ENCODE measurements at regions not wholly inside any gene's neighbourhood (a gene's known extent, or its start where the extent isn't known, plus 50 kb on each side); places are given as distances from the start of the nearest gene placed in this dataset.

DNA sequence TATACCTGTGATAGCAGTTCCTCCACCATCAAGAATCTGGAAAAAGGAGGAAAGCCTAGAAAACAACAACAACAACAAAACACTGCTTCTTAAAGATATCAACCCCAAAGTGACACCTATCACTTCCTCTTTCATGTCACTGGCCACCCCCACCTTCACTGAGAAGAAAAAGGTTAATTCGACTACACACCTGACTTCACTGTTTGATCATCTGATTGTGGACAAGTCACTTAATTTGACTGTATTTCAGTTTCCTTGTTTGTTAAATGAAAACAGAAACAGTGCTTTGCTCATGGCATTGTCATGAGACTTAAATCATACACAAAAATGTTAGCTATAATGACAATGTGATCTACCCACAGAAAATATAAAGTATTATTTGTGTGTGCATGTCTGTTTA, 280.6 kb upstream of the SULF2 start:
- TF ChIP-seq SPI1 (IDR thresholded peaks at IDR 0.05; ENCODE audit: borderline replicate concordance, low read depth) (no peak; the same call in 1 of the 2 replicates), POLR2AphosphoS5 (IDR thresholded peaks at IDR 0.05; ENCODE audit: low read depth) (no peak), GABPA (IDR thresholded peaks at IDR 0.05; ENCODE audit: low read depth) (no peak)
- TF ChIP-seq, protein P1, sequence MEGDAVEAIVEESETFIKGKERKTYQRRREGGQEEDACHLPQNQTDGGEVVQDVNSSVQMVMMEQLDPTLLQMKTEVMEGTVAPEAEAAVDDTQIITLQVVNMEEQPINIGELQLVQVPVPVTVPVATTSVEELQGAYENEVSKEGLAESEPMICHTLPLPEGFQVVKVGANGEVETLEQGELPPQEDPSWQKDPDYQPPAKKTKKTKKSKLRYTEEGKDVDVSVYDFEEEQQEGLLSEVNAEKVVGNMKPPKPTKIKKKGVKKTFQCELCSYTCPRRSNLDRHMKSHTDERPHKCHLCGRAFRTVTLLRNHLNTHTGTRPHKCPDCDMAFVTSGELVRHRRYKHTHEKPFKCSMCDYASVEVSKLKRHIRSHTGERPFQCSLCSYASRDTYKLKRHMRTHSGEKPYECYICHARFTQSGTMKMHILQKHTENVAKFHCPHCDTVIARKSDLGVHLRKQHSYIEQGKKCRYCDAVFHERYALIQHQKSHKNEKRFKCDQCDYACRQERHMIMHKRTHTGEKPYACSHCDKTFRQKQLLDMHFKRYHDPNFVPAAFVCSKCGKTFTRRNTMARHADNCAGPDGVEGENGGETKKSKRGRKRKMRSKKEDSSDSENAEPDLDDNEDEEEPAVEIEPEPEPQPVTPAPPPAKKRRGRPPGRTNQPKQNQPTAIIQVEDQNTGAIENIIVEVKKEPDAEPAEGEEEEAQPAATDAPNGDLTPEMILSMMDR (IDR thresholded peaks at IDR 0.05; ENCODE audit: insufficient read depth, low read length), result no peak
- TF ChIP-seq, protein P2, sequence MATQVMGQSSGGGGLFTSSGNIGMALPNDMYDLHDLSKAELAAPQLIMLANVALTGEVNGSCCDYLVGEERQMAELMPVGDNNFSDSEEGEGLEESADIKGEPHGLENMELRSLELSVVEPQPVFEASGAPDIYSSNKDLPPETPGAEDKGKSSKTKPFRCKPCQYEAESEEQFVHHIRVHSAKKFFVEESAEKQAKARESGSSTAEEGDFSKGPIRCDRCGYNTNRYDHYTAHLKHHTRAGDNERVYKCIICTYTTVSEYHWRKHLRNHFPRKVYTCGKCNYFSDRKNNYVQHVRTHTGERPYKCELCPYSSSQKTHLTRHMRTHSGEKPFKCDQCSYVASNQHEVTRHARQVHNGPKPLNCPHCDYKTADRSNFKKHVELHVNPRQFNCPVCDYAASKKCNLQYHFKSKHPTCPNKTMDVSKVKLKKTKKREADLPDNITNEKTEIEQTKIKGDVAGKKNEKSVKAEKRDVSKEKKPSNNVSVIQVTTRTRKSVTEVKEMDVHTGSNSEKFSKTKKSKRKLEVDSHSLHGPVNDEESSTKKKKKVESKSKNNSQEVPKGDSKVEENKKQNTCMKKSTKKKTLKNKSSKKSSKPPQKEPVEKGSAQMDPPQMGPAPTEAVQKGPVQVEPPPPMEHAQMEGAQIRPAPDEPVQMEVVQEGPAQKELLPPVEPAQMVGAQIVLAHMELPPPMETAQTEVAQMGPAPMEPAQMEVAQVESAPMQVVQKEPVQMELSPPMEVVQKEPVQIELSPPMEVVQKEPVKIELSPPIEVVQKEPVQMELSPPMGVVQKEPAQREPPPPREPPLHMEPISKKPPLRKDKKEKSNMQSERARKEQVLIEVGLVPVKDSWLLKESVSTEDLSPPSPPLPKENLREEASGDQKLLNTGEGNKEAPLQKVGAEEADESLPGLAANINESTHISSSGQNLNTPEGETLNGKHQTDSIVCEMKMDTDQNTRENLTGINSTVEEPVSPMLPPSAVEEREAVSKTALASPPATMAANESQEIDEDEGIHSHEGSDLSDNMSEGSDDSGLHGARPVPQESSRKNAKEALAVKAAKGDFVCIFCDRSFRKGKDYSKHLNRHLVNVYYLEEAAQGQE (IDR thresholded peaks at IDR 0.05; ENCODE audit: insufficient replicate concordance, low read depth), result no peak

DNA sequence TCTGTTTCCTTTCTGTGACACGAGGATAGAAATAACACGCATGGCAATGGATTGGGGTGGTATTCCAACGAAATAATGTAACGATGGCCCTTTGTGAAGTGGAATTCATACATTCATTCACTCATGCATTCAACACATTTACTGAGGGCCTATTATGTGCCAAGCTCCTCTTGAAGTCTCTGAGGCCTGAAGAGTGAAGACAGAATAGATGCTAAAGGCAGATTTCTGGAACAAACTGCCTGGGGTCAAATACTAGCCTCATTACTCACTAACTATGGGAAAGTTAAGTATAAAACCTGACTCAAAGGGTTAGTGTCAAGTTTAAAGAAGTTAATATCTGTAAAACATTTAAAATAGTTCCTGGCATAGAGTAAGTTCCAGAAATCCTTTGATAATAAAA, 279.6 kb upstream of the SULF2 start:
- no peak for DNase-seq (ENCODE audit: low read depth in 1 of 2, low spot score in 1 of 2)
- TF ChIP-seq, protein P1 (IDR thresholded peaks at IDR 0.05; ENCODE audit: insufficient read depth, low read length), result no peak
- no peak for TF ChIP-seq POLR2AphosphoS5 (IDR thresholded peaks at IDR 0.05; ENCODE audit: low read depth)
- TF ChIP-seq, protein P2 (IDR thresholded peaks at IDR 0.05; ENCODE audit: insufficient replicate concordance, low read depth), result no peak
- no peak for TF ChIP-seq GABPA (IDR thresholded peaks at IDR 0.05; ENCODE audit: low read depth)
- TF ChIP-seq SPI1 (IDR thresholded peaks at IDR 0.05; ENCODE audit: borderline replicate concordance, low read depth), result no peak
- Histone ChIP-seq H3K4me3 (replicated peaks; ENCODE audit: insufficient read depth, low read length) (no peak overlapping the region), H3K27ac (replicated peaks) (no peak overlapping the region), H3K27me3 (ENCODE audit: insufficient read depth, poor library complexity, severe bottlenecking) (no peaks in the 10 kb centered on the region)

More for the DNA sequence above, 280.6 kb upstream of the SULF2 start:
- Histone ChIP-seq H3K4me3 (replicated peaks; ENCODE audit: insufficient read depth, low read length) (no peak overlapping the region), H3K27me3 (ENCODE audit: insufficient read depth, poor library complexity, severe bottlenecking) (no peaks in the 10 kb centered on the region), H3K27ac (replicated peaks) (no peak overlapping the region)
- no peak for DNase-seq (ENCODE audit: low read depth in 1 of 2, low spot score in 1 of 2)

DNA sequence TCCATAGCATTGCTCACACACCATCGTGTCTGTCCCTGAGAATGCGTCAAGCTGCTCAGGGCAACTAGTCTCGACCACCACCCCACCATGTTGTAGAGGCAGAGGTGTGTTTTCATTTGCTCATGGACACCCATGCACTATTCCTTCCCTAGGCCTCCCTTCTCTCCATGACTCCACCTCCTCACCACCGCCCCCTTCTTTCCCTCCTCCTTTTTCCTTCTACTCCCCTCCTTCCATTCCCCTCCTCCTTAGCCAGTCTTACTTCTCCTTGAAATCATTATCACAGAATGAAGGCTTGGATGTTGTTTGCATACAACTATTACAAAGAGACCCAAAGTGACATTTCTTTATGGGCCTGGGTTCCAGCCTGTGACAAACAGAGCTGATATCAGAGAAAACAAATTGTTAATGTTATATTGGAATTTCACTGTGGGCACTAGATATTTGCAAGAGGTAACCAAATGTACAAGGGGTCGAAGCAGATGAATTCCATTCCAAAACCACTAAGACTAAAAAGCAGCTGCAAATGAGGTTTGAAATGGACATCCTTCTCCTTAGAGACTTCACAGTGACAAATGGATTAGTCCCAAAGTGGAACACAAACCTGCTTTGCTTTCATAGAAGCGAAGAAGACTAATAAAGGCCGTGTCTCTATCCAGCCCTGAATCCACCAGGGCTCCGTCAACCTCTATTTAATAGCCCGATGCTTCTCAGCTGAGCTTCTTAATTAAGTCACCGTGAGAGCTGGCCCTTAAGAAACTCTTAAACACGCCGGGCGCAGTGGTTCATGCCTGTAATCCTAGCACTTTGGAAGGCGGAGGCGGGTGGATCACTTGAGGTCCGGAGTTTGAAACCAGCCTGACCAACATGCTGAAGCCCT, 275.8 kb upstream of the SULF2 start:
- TF ChIP-seq, protein P2 (IDR thresholded peaks at IDR 0.05; ENCODE audit: insufficient replicate concordance, low read depth), result no peak
- TF ChIP-seq POLR2AphosphoS5 (IDR thresholded peaks at IDR 0.05; ENCODE audit: low read depth), result no peak
- TF ChIP-seq, protein P1 (IDR thresholded peaks at IDR 0.05; ENCODE audit: insufficient read depth, low read length), result no peak
- no peak for TF ChIP-seq SPI1 (IDR thresholded peaks at IDR 0.05; ENCODE audit: borderline replicate concordance, low read depth)
- TF ChIP-seq GABPA (IDR thresholded peaks at IDR 0.05; ENCODE audit: low read depth), result no peak
- H3K4me3 ChIP-seq (replicated peaks; ENCODE audit: insufficient read depth, low read length), result no peak overlapping the region
- H3K27me3 ChIP-seq (ENCODE audit: insufficient read depth, poor library complexity, severe bottlenecking), result no peaks in the 10 kb centered on the region
- no peak for DNase-seq (ENCODE audit: low read depth in 1 of 2, low spot score in 1 of 2)
- H3K27ac ChIP-seq (replicated peaks), result no peak overlapping the region
